GM12872 (cell line): ENCODE measurements at regions not wholly inside any gene's neighbourhood (a gene's known extent, or its start where the extent isn't known, plus 50 kb on each side); places are given as distances from the start of the nearest gene placed in this dataset.

Experiments
- TF ChIP-seq, protein P1 (sequence below): IDR thresholded peaks from 3 replicates; pipeline ENCODE4 v1.5.1; 2011; ENCODE audit warnings: low read depth, mild to moderate bottlenecking, low read length, moderate library complexity; ENCODE audit not compliant: insufficient read depth

DNA sequence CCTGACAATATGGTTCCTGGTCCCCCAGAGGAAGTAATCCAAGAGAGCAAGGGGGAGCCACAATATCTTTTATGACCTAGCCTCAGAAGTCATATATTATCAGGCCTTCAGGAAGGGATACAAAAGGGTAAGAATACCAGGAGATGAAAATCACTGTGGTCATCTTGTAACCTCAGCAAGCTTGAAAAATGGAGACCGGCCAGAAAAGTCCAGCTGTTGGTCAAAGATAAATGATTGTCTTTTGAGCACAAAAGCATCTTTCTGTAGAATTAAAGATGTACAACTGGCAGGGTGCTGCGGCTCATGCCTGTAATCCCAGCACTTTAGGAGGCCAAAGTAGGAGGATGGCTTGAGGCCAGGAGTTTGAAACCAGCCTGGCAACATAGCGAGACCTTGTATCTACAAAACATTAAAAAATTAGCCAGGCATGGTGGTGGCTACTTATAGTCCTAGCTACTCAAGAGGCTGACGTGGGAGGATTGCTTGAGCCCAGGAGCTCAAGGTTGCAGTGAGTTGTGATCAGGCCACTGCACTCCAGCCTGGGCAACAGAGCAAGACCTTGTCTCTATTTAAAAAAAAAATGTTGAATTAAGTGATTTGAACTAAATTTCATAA lies 118.0 kb upstream of the MARCKS start:
- TF ChIP-seq, protein P1, sequence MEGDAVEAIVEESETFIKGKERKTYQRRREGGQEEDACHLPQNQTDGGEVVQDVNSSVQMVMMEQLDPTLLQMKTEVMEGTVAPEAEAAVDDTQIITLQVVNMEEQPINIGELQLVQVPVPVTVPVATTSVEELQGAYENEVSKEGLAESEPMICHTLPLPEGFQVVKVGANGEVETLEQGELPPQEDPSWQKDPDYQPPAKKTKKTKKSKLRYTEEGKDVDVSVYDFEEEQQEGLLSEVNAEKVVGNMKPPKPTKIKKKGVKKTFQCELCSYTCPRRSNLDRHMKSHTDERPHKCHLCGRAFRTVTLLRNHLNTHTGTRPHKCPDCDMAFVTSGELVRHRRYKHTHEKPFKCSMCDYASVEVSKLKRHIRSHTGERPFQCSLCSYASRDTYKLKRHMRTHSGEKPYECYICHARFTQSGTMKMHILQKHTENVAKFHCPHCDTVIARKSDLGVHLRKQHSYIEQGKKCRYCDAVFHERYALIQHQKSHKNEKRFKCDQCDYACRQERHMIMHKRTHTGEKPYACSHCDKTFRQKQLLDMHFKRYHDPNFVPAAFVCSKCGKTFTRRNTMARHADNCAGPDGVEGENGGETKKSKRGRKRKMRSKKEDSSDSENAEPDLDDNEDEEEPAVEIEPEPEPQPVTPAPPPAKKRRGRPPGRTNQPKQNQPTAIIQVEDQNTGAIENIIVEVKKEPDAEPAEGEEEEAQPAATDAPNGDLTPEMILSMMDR = no peak

DNA sequence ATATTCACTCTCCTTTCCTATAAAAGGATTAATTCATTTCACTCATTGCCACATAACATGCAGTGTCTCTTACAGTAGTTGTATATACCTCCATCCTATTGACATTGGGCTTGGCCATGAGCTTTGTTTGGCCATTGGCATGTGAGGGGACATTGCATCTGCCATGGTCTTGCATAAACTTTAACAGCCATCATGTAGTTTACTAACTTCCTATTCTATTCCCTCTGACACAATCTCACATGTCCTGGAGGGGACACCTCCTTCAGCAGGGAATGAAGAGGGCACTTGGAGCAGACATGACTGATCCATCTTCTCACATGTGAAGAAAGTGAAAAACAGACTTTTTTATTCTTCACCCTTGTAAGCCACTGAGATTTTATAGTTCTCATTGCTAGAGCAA lies 115.5 kb upstream of the MARCKS start:
- TF ChIP-seq, protein P1 = no peak

DNA sequence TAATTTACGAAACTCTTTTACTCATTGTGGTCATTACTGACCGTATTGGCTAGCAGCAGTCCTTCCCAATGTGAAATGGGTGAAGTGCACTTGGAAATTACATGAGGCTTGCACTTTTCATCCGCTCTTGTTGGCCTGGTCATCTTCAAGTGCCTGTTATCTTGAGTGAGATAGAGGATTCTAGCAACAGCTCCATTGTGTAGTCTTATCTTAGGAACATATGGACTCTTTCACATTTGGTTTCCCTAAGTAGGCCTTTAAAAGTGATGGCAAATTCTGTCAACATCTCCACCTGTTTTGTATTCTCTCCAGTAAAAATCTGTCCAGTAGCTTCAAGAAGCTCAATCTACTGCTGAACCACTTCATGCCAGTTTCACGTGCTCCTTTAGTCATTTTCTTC lies 114.8 kb upstream of the MARCKS start:
- TF ChIP-seq, protein P1 = no peak

DNA sequence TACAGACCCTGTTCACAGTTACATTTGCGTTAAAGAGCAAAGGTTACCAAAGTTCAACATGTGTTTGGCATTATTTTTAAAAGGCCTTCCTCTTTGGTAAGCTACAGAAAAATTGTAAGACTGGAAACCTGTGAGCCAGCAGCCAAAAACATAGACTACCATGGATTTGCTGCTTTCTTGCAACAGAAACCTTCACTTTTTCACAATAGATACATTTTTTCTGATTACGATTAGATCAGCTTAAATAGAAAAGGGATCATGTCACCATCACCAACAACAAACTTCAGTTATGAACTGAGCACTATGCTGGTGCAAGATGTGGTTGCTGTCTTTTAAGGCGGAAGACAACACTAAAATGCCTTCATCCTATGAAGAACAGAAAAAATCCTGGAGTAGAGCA lies 112.3 kb upstream of the MARCKS start:
- TF ChIP-seq, protein P1 = no peak

DNA sequence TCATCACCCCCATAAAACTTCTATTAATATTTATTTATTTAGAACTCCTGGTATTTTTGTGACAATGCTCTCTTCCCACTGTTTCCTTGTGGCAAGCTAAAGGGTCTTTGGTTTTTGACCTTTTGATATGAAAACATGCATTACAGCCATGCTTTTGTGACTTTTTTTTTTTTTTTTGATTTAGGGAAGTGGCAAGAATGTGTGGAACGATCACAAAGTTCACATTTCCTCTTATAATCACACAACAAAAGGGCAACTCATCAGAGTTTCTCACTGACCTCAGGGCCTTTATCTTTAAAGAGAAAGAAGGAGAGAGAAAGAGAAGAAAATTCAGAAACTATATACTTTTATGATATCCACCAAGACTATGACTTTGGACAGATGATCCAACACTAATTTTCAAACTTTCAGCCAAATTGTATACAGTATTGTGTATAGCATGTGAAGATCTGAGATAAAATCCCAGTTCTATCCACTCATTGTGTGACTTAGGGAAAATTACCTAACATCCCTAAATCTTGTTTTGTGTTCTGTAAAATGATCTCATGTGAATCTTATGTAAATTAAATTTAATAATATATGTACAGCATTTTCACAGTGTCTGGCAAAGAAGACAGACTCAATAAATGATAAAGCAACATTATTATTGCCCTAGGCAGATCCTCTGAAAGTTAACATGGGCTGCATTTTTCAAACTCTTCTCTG lies 106.8 kb upstream of the MARCKS start:
- TF ChIP-seq, protein P1 = no peak

DNA sequence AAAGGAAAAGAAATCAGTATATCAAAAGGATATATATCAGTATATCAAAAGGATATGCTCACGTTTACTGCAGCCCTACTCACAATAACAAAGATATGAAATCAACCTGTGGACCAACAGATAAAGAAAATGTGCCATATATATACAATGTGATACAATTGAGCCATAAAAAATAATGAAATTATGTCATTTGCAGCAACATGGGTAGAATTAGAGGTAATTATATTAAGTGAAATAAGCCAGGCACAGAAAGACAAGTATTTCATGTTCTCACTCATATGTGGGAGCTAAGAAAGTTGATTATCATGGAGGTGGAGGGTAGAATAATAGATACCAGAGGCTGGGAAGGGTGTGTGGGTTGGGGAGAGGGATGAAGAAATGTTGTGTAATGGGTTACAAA lies 102.9 kb upstream of the MARCKS start:
- TF ChIP-seq, protein P1 = no peak

DNA sequence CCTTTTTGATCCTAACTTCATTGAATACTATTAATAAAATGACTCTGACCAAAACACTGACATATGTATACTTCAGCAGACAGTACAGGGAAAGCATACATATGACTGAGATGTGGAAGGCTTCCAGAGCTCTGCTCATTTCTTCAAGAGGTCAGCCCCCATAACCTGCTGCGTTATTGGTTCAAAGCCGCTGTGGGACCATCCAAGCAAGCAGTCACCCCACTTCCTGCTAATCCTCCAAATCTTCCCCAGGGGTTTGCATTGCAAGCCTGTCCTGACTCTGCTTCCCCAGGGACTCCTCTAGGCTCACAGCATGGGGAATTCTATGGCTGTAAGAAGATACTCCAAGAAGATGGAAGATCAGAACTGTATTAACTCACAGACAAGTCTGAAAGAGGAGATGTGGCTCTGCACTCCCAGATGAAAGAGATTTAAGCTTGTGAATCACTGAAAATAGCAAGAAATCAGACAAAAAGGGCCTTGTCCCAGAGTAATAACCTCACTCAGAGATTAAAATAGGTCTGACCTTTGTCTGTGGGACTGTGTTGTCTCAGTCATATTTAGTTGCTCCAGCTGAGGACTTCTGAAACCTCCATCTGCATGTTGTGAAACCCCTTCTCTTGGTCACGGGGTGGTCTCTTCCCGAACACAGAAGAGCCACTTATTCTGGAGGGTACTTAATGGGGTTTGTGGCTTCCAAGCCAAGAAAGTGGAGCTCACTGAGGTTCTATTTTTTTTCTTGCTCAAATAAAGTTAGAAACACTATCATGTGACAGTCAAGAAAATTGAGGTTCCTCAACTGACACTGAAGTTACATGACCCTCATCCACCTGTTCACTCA lies 101.5 kb upstream of the MARCKS start:
- TF ChIP-seq, protein P1 = no peak
